Stomach (tissue), 8 donors: ENCODE measurements at regions not wholly inside any gene's neighbourhood (a gene's known extent, or its start where the extent isn't known, plus 50 kb on each side); places are given as distances from the start of the nearest gene placed in this dataset.

ENCODE experiments used
- DNase-seq, 2 donors: peaks; one replicate each; pipeline versions ENCODE4 v3.0.0 to v3.0.0-alpha.2; 2013 to 2019
- H3K27ac ChIP-seq, 5 donors: fragments of 200-600 bp in 4 of 5; sonication (generic) in 4 of 5; one replicate each; pipeline ENCODE4 v1.5.1; 2013 to 2019; ENCODE audit warnings: mild to moderate bottlenecking in 1 of 5, moderate library complexity in 1 of 5
- H3K27me3 ChIP-seq, 3 donors: fragments of 200-600 bp; sonication (generic); one replicate each; pipeline ENCODE4 v1.5.1; 2017 to 2019; ENCODE audit warnings: mixed run types in 1 of 3
- H3K36me3 ChIP-seq, 4 donors: fragments of 200-600 bp; sonication (generic); 1 replicate in 3 of 4; 2 replicates in 1 of 4; pipeline ENCODE4 v1.5.1; 2016 to 2019
- H3K4me1 ChIP-seq, 4 donors: fragments of 200-600 bp; sonication (generic); one replicate each; pipeline ENCODE4 v1.5.1; 2016 to 2019
- H3K4me3 ChIP-seq, 4 donors: fragments of 200-600 bp; sonication (generic) in 3 of 4; one replicate each; pipeline ENCODE4 v1.5.1; 2016 to 2019; ENCODE audit warnings: mild to moderate bottlenecking in 1 of 4
- H3K9me3 ChIP-seq, 4 donors: fragments of 200-600 bp; sonication (generic); one replicate each; pipeline ENCODE4 v1.5.1; 2016 to 2019
- EP300 ChIP-seq: sonication (generic); formaldehyde crosslinking; IDR thresholded peaks from one replicate; pipeline ENCODE4 v1.6.1; 2017; ENCODE audit warnings: antibody characterized with exemption
- POLR2A ChIP-seq, 4 donors: fragments of 450-650 bp; IDR thresholded peaks; one replicate each; pipeline ENCODE4 v1.6.1; 2016; ENCODE audit warnings: antibody characterized with exemption in 4 of 4, control low read depth in 2 of 4, mild to moderate bottlenecking in 1 of 4, moderate library complexity in 1 of 4
- POLR2AphosphoS5 ChIP-seq, 3 donors: sonication (generic); formaldehyde crosslinking; IDR thresholded peaks; one replicate each; pipeline ENCODE4 v1.6.1; 2016; ENCODE audit warnings: antibody characterized with exemption in 3 of 3
- WGBS, 5 donors: extraction: QIAGEN DNeasy Blood & Tissue Kit in 3 of 5; methylation state at CpG; one replicate each; pipeline versions ENCODE4 v1.1.5 to v1.1.7; 2013 to 2018; 5-methylcytosine and 5-hydroxymethylcytosine counted together
- intact Hi-C: fragments of 100-400 bp; cut with DNase I; formaldehyde crosslinking; loops from one replicate; pipeline ENCODE4 v1.15.1; 2023; ENCODE audit warnings: low total_unique reads
- TF ChIP-seq, protein P1 (sequence below), 7 experiments: fragments of 450-650 bp in 4 of 7; fragments of 200-600 bp in 3 of 7; sonication (generic) in 3 of 7; IDR thresholded peaks; one replicate each; pipeline ENCODE4 v1.5.1; 2016 to 2019; ENCODE audit warnings: antibody characterized with exemption in 7 of 7, control low read depth in 2 of 7, mild to moderate bottlenecking in 1 of 7
- donor health status: healthy with polysubstance abuse.
- donor health status: Bipolar disorder and iron deficiency.
- donor health status: healthy.

DNA sequence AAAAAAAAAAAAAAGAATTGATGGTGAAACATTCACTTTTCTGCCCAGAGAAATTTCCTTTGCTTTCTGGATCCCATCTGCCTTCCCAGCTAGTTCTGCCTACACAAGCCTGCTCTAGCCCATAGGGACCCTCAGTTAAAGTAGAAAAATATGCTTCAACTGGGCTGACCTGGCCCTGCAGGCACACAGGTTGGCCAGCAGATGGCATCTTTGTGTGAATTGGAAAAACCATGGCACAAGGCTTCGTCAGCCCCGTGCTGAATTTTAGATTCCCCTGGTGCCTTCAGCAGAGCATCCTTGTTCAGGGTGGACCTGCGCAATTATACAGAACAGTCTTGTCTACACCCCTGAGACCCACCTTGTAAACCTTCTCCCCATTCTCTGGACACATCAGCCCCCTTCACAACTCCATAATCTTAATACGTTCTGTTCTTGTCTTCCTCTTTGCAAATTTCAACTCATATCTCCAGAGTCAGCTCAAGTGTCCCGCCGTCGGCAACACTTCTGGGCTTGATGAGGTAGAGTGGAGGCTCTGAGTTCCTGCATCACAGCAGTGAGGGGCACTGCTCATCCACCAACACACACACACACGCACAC lies 114.5 kb downstream of the INSIG2 start:
- intact Hi-C loops, result no loop called here
- DNase-seq, result peak in 1 of 2 donors; percentile 63
- Histone ChIP-seq H3K36me3 (no peaks in the 10 kb centered on the region), H3K27ac (no peak overlapping the region), H3K4me1 (no peaks in the 10 kb centered on the region), H3K9me3 (no peaks in the 10 kb centered on the region), H3K4me3 (no peak overlapping the region), H3K27me3 (peaks cover 0 to 25% (median 0%) of the 10 kb centered on the region in 3 donors)
- TF ChIP-seq EP300, result no peak
- TF ChIP-seq, protein P1, sequence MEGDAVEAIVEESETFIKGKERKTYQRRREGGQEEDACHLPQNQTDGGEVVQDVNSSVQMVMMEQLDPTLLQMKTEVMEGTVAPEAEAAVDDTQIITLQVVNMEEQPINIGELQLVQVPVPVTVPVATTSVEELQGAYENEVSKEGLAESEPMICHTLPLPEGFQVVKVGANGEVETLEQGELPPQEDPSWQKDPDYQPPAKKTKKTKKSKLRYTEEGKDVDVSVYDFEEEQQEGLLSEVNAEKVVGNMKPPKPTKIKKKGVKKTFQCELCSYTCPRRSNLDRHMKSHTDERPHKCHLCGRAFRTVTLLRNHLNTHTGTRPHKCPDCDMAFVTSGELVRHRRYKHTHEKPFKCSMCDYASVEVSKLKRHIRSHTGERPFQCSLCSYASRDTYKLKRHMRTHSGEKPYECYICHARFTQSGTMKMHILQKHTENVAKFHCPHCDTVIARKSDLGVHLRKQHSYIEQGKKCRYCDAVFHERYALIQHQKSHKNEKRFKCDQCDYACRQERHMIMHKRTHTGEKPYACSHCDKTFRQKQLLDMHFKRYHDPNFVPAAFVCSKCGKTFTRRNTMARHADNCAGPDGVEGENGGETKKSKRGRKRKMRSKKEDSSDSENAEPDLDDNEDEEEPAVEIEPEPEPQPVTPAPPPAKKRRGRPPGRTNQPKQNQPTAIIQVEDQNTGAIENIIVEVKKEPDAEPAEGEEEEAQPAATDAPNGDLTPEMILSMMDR (IDR thresholded peaks at IDR 0.05), result peak in 5 of 7 experiments; percentile 36 to 71 (median 59)
- 44 to 50% (median 48%) methylated on average over 8 of the region's 8 CpGs for WGBS, 5 donors

DNA sequence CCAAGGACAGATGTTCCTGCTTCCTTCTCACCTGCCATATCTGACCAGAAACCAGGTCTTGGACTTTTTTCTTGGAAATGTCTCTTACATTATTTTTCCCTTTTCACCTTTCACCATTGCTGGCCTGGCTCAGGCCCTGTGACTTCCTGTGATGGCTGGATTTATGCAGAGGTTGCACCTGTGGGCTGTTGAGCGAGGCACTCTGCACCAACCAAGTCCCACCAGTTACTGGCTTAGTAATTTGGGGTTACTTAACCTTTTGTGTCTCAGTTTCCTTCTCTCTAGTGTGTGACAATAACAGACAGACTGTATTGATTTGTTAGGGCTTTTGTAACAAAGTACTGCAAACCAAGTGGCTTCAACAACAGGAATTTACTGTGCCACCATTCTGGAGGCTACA lies 110.0 kb downstream of the INSIG2 start:
- Histone ChIP-seq H3K4me3 (no peak overlapping the region), H3K27ac (no peak overlapping the region), H3K27me3 (peaks cover 0 to 12% (median 0%) of the 10 kb centered on the region in 3 donors), H3K36me3 (no peaks in the 10 kb centered on the region), H3K4me1 (no peaks in the 10 kb centered on the region), H3K9me3 (no peaks in the 10 kb centered on the region)
- 82 to 93% (median 88%) methylated on average over 1 of the region's 1 CpG for WGBS, 5 donors
- DNase-seq, result no peak
- intact Hi-C loops, result no loop called here
- no peak for TF ChIP-seq EP300
- TF ChIP-seq, protein P1 (IDR thresholded peaks at IDR 0.05), result no peak

DNA sequence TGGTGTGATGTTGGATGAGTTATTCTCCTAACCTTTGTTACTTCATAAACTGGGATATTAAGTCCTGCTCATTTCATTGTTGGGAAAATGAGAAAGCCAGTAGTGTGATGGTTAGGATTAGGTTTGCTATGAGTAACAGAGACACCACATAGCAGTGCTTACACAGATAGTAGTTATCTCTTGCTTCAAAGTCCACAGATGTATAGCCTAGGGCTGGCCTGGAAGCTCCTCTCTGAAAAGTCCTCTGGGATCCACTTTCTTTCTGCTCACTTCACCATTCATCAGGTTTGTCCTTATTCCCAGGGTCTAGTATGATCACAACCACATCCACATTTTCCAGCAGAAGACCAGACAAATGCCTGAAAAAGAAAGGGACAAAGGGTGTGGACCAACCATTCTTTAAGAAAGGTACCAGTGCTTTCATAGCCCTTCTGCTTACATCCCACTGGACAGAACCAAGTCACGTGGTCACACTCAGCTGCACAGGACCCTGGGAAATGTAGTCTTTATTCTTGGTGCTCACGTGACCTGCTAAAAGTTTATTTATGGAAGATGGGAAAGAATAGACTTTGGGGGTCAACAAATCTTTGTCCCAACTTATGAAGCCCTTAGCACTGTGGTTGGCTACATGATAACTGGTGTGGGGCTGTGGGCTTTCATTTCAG lies 108.9 kb downstream of the INSIG2 start:
- H3K36me3 ChIP-seq, result no peaks in the 10 kb centered on the region

DNA sequence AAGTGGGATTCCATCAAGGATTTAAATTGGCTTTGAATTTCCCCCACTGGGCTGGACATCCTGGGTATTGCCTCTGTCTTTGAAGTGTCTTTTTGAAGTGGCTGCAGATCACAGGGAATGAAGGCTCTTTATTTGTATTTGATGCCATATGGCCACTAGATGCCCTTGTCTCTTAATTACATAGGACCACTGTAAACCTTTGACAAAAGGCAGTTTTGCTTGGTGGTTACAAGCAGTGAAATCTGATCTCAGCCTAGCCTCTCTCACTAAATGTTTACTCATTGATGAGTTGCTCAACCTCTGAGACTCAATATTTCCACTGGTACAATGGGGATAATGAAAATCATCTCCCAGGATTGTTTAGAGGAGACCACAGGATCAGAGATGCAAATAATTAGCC lies 102.2 kb downstream of the INSIG2 start:
- no peak for TF ChIP-seq EP300
- H3K4me3 ChIP-seq, result no peak overlapping the region
- intact Hi-C loops, result no loop called here
- DNase-seq, result no peak
- no peak overlapping the region for H3K27ac ChIP-seq
- H3K4me1 ChIP-seq, result peaks cover 5% of the 10 kb centered on the region in 4 donors
- H3K27me3 ChIP-seq, result no peaks in the 10 kb centered on the region
- H3K9me3 ChIP-seq, result no peaks in the 10 kb centered on the region
- H3K36me3 ChIP-seq, result no peaks in the 10 kb centered on the region

More for the DNA sequence above, 108.9 kb downstream of the INSIG2 start:
- H3K4me3 ChIP-seq, result no peak overlapping the region
- TF ChIP-seq POLR2AphosphoS5 (IDR thresholded peaks at IDR 0.05) (no peak), POLR2A (IDR thresholded peaks at IDR 0.05) (no peak), EP300 (no peak)
- TF ChIP-seq, protein P1 (IDR thresholded peaks at IDR 0.05), result no peak
- 42 to 78% (median 62%) methylated on average over 2 of the region's 2 CpGs for WGBS, 5 donors
- no peaks in the 10 kb centered on the region for H3K9me3 ChIP-seq
- intact Hi-C loops, result no loop called here
- H3K27me3 ChIP-seq, result peaks cover 0 to 2% (median 0%) of the 10 kb centered on the region in 3 donors
- no peak overlapping the region for H3K27ac ChIP-seq
- DNase-seq, result no peak
- H3K4me1 ChIP-seq, result no peaks in the 10 kb centered on the region

DNA sequence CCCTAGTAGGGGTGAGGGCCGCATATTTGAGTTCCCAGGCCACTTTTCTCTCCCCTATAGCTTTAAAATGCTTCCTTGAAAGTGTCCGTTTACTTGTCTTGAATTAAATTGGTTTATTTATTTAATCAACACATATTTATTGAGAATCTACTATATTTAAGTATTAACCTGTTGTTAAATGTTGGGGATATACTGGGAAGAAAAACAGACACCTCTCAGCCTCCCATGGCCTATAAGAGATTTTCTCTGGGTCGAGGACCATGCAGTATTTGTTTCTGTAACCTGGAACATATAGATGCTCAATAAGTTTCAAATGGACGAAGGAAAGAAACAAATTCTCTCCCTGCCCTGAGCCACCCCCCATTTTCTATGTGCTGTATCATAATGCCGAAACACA lies 98.6 kb downstream of the INSIG2 start:
- Histone ChIP-seq H3K9me3 (no peaks in the 10 kb centered on the region), H3K4me3 (peak overlapping the region; percentile 55 to 71 (median 68)), H3K27ac (peak overlapping the region in 4 of 5 donors; percentile 73 to 86 (median 85)), H3K27me3 (no peaks in the 10 kb centered on the region), H3K36me3 (no peaks in the 10 kb centered on the region), H3K4me1 (peaks cover 9 to 12% (median 11%) of the 10 kb centered on the region in 4 donors)
- intact Hi-C loops, result no loop called here
- no peak for TF ChIP-seq POLR2AphosphoS5 (IDR thresholded peaks at IDR 0.05)
- no peak for TF ChIP-seq POLR2A (IDR thresholded peaks at IDR 0.05)
- TF ChIP-seq, protein P1 (IDR thresholded peaks at IDR 0.05), result no peak
- TF ChIP-seq EP300, result no peak
- 85 to 93% (median 91%) methylated on average over 5 of the region's 5 CpGs for WGBS, 5 donors
- no peak for DNase-seq
